ENCODE measurements at regions not wholly inside any gene's neighbourhood (a gene's known extent, or its start where the extent isn't known, plus 50 kb on each side); places are given as distances from the start of the nearest gene placed in this dataset.
"Not testable (repeated sequence)": the region's sequence is repeated elsewhere in the genome, so short reads cannot be mapped to it uniquely, and the experiment has no call there.

DNA sequence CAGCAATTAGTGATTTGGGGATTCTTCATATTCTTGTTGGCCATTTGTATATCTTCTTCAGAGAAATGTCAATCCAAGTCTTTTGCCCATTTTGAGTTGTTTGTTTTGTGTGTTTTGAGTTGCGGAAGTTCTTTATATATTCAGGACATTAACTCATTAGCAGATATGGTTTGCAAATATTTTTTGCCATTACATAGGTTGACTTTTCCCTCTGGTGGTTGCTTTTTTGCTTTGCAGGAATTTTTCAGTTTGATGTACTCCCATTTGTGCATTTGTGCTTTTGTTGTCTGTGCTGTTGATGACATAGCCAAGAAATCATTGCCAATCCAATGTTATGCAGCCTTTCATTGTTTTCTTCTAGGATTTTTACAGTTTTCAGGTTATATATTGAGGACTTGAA, 63.6 kb upstream of the DNAJC1 start:
- WGBS, 2 donors, result 83 to 91% methylated on average over 1 of the region's 1 CpG
- FAIRE-seq (no peak), DNase-seq (no peak), ATAC-seq (no peak)
- intact Hi-C loops (cut with DNase I), result no loop called here
- Histone ChIP-seq H3K36me3 (no peaks in the 10 kb centered on the region), H3K27me3 (no peaks in the 10 kb centered on the region), H3K27ac (no peak overlapping the region), H3K4me1 (no peaks in the 10 kb centered on the region), H3K9me3 (no peaks in the 10 kb centered on the region), H3K4me3 (no peak overlapping the region)
- TF ChIP-seq, protein P1, sequence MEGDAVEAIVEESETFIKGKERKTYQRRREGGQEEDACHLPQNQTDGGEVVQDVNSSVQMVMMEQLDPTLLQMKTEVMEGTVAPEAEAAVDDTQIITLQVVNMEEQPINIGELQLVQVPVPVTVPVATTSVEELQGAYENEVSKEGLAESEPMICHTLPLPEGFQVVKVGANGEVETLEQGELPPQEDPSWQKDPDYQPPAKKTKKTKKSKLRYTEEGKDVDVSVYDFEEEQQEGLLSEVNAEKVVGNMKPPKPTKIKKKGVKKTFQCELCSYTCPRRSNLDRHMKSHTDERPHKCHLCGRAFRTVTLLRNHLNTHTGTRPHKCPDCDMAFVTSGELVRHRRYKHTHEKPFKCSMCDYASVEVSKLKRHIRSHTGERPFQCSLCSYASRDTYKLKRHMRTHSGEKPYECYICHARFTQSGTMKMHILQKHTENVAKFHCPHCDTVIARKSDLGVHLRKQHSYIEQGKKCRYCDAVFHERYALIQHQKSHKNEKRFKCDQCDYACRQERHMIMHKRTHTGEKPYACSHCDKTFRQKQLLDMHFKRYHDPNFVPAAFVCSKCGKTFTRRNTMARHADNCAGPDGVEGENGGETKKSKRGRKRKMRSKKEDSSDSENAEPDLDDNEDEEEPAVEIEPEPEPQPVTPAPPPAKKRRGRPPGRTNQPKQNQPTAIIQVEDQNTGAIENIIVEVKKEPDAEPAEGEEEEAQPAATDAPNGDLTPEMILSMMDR (IDR thresholded peaks at IDR 0.05), result no peak

DNA sequence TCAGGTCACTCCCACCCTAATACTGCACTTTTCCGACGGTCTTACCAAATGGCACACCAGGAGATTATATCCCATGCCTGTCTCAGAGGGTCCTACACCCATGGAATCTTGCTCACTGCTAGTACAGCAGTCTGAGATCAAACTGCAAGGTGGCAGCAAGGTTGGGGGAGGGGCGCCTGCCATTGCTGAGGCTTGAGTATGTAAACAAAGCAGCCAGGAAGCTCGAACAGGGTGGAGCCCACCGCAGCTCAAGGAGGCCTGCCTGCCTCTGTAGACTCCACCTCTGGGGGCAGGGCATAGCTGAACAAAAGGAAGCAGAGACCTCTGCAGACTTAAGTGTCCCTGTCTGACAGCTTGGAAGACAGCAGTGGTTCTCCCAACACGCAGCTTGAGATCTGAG, 57.5 kb upstream of the DNAJC1 start:
- H3K36me3 ChIP-seq; H3K4me3 ChIP-seq; H3K9me3 ChIP-seq; DNase-seq; intact Hi-C loops (cut with DNase I); H3K4me1 ChIP-seq; H3K27ac ChIP-seq; H3K27me3 ChIP-seq; FAIRE-seq; ATAC-seq: not testable (repeated sequence)
- WGBS, 2 donors, result 75 to 87% methylated on average over 6 of the region's 6 CpGs

DNA sequence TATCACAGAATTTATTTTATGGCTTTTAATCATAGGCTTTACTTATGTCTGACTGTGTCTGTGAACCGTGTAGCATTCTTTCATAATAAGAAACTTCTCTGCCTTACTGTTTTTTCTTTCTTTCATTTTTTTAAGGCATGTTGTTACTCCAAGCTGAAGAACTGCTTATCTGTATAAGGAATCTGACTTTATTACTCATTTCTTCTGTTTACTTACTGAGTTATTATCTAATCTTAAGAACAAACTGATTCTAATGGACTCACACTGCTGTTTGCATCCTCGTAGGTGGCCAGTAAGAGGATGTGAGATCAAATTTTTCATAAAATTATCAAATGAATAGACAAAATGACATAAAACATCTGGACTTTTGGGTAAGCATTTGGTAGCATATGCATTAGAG, 54.7 kb upstream of the DNAJC1 start:
- H3K36me3 ChIP-seq, result no peaks in the 10 kb centered on the region
- TF ChIP-seq, protein P1 (IDR thresholded peaks at IDR 0.05), result no peak
- 50 to 66% methylated on average over 2 of the region's 2 CpGs for WGBS, 2 donors
- no peaks in the 10 kb centered on the region for H3K9me3 ChIP-seq
- H3K4me3 ChIP-seq, result no peak overlapping the region
- no peaks in the 10 kb centered on the region for H3K27me3 ChIP-seq
- FAIRE-seq, result no peak
- intact Hi-C loops (cut with DNase I), result no loop called here
- no peak for ATAC-seq
- H3K27ac ChIP-seq, result no peak overlapping the region
- DNase-seq, result no peak
- H3K4me1 ChIP-seq, result no peaks in the 10 kb centered on the region

DNA sequence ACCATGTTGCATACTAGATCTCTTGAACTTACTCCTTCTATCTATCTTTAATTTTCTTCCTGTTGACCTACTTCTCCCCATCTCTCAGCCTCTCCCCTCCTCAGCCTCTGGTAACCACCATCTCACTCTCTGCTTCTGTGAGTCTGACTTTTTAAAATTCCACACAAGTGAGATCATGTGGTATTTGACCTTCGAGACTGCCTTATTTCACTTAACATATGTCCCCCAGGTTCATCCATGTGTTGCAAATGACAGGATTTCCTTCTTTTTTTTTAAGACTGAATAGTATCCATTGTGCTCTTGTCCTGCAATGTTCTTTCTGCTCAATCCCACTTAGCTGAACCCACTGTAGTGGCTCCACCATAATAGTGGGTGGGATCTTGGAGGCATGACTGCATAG, 51.4 kb upstream of the DNAJC1 start:
- ATAC-seq, result no peak

More for the DNA sequence above, 51.4 kb upstream of the DNAJC1 start:
- Histone ChIP-seq H3K36me3 (no peaks in the 10 kb centered on the region), H3K4me1 (no peaks in the 10 kb centered on the region), H3K27ac (no peak overlapping the region), H3K9me3 (no peaks in the 10 kb centered on the region), H3K27me3 (no peaks in the 10 kb centered on the region), H3K4me3 (no peak overlapping the region)
- DNase-seq (no peak), FAIRE-seq (no peak)
- intact Hi-C loops (cut with DNase I), result no loop called here
- TF ChIP-seq, protein P1 (IDR thresholded peaks at IDR 0.05), result no peak
- WGBS, 2 donors, result 47 to 56% methylated on average over 1 of the region's 1 CpG

Measured in pancreas (tissue), 10 donors.